Panc1 (cell line): ENCODE measurements at regions not wholly inside any gene's neighbourhood (a gene's known extent, or its start where the extent isn't known, plus 50 kb on each side); places are given as distances from the start of the nearest gene placed in this dataset.

Experiments
- ATAC-seq: fragments of 200-7000 bp; cut with Tn5 transposase; 2 replicates; pipeline ENCODE4 v1.9.1; 2020; ENCODE audit warnings: mild to moderate bottlenecking, moderate library complexity
- BruUV-seq: library from RNA; stranded (reverse); fragments of 400-500 nt; replicated peaks from 2 replicates; lab custom pipeline; 2021; lab: Mats Ljungman, UMichigan
- CTCF ChIA-PET: fragments of 300-600 bp; sonication (Branson Sonifier 250); formaldehyde crosslinking; loops from one replicate; lab custom pipeline; 2022; ENCODE audit warnings: antibody characterized with exemption; lab: Charles Lee
- POLR2A ChIA-PET: fragments of 300-600 bp; sonication (Branson Sonifier 250); formaldehyde crosslinking; loops from one replicate; lab custom pipeline; 2022; ENCODE audit warnings: antibody characterized with exemption; lab: Charles Lee
- DNase-seq: peaks from one replicate; pipeline ENCODE4 v3.0.0-alpha.2; 2010; ENCODE audit warnings: low read depth, low spot score
- H3K27ac ChIP-seq: 2 replicates; pipeline ENCODE4 v1.5.1; 2011; ENCODE audit warnings: mild to moderate bottlenecking, low read length, inconsistent platforms
- H3K27me3 ChIP-seq: fragments of 200-500 bp; sonication (Bioruptor generic); 2 replicates; pipeline ENCODE4 v1.6.0; 2014; ENCODE audit warnings: low read length, inconsistent platforms; ENCODE audit not compliant: control insufficient read depth, insufficient read depth
- H3K36me3 ChIP-seq: fragments of 200-500 bp; sonication (Bioruptor generic); 2 replicates; pipeline ENCODE4 v1.5.1; 2014; ENCODE audit warnings: inconsistent platforms, mild to moderate bottlenecking, low read length, moderate library complexity; ENCODE audit not compliant: control insufficient read depth, insufficient read depth
- H3K4me1 ChIP-seq: 2 replicates; pipeline ENCODE4 v1.5.1; 2011; ENCODE audit warnings: inconsistent platforms, mild to moderate bottlenecking, low read length, moderate library complexity; ENCODE audit not compliant: control insufficient read depth, insufficient read depth
- H3K4me3 ChIP-seq, 2 experiments: 2 replicates each; pipeline ENCODE4 v1.5.1; 2011 to 2012; ENCODE audit warnings: low read depth in 2 of 2, low read length in 2 of 2, mild to moderate bottlenecking in 2 of 2, inconsistent platforms in 1 of 2, moderate library complexity in 1 of 2
- H3K9me3 ChIP-seq: fragments of 200-500 bp; sonication (Bioruptor generic); 2 replicates; pipeline ENCODE4 v1.5.1; 2014; ENCODE audit warnings: low read depth, mild to moderate bottlenecking, inconsistent platforms, low read length, moderate library complexity; ENCODE audit not compliant: control insufficient read depth, insufficient read depth
- CTCF ChIP-seq: fragments of 450-650 bp; IDR thresholded peaks from 2 replicates; pipeline ENCODE4 v1.5.1; 2017; ENCODE audit warnings: mild to moderate bottlenecking
- POLR2AphosphoS5 ChIP-seq: IDR thresholded peaks from 2 replicates; pipeline ENCODE4 v1.6.1; 2012; ENCODE audit warnings: mild to moderate bottlenecking, low read depth, low read length, moderate library complexity
- REST ChIP-seq, 2 experiments: IDR thresholded peaks; 2 replicates each; pipeline ENCODE4 v1.6.1; 2011 to 2012; ENCODE audit warnings: low read depth in 2 of 2, control low read depth in 1 of 2, low read length in 1 of 2, mild to moderate bottlenecking in 1 of 2, moderate library complexity in 1 of 2; ENCODE audit not compliant: insufficient read depth in 1 of 2
- SIN3A ChIP-seq: IDR thresholded peaks from 2 replicates; pipeline ENCODE4 v1.6.1; 2012; ENCODE audit warnings: low read depth, mild to moderate bottlenecking, low read length, moderate library complexity, borderline replicate concordance; ENCODE audit not compliant: insufficient read depth
- TCF7L2 ChIP-seq: IDR thresholded peaks from 2 replicates; pipeline ENCODE4 v1.6.1; 2011; ENCODE audit warnings: mild to moderate bottlenecking, low read depth, low read length, inconsistent platforms
- in situ Hi-C: cut with HindIII; loops from 2 replicates; pipeline ENCODE4 v1.10.0; 2016; ENCODE audit warnings: low sequenced_read_pairs, low pct_unique_long_range_greater_than_20kb
- intact Hi-C: fragments of 100-400 bp; cut with micrococcal nuclease; formaldehyde crosslinking; loops from one replicate; pipeline ENCODE4 v1.10.0; 2022; ENCODE audit not compliant: unreplicated experiment

GRCh38 chr12:90234472-90234871 lies 525.8 kb upstream of the ATP2B1 start:
- POLR2A ChIA-PET: no interaction called here
- CTCF ChIA-PET: no interaction called here
- intact Hi-C loops: no loop called here
- no peak for ATAC-seq
- H3K4me1 ChIP-seq: no peaks in the 10 kb centered on the region
- H3K4me3 ChIP-seq: no peak overlapping the region
- in situ Hi-C loops: no loop called here
- no peaks in the 10 kb centered on the region for H3K27me3 ChIP-seq
- no peak for DNase-seq
- H3K27ac ChIP-seq: no peak overlapping the region
- no peaks in the 10 kb centered on the region for H3K9me3 ChIP-seq
- no TSS peak for BruUV-seq
- TF ChIP-seq TCF7L2 (no peak), REST (IDR thresholded peaks at IDR 0.05; ENCODE audit: insufficient read depth in 1 of 2, low read depth in 2 of 2, low read length in 1 of 2) (no peak), SIN3A (no peak), POLR2AphosphoS5 (no peak), CTCF (no peak)
- no peaks in the 10 kb centered on the region for H3K36me3 ChIP-seq

- intact Hi-C loops (no loop called here), in situ Hi-C loops (no loop called here)
- Histone ChIP-seq H3K4me3 (no peak overlapping the region), H3K27ac (no peak overlapping the region), H3K36me3 (no peaks in the 10 kb centered on the region), H3K4me1 (no peaks in the 10 kb centered on the region), H3K27me3 (no peaks in the 10 kb centered on the region), H3K9me3 (no peaks in the 10 kb centered on the region)
- CTCF ChIA-PET: no interaction called here
- DNase-seq: no peak
- BruUV-seq: no TSS peak
- POLR2A ChIA-PET: no interaction called here
- ATAC-seq: no peak
- TF ChIP-seq SIN3A (no peak), TCF7L2 (no peak), REST (IDR thresholded peaks at IDR 0.05; ENCODE audit: insufficient read depth in 1 of 2, low read depth in 2 of 2, low read length in 1 of 2) (no peak), POLR2AphosphoS5 (no peak), CTCF (no peak)
Measured at GRCh38 chr12:90233168-90234100, 524.8 kb upstream of the ATP2B1 start.
